Adrenal gland (tissue), 9 donors: ENCODE measurements at regions not wholly inside any gene's neighbourhood (a gene's known extent, or its start where the extent isn't known, plus 50 kb on each side); places are given as distances from the start of the nearest gene placed in this dataset.

Experiments
- DNase-seq, 7 donors: peaks; one replicate each; pipeline ENCODE4 v3.0.0-alpha.2; 2019 to 2020
- H3K27ac ChIP-seq, 5 donors: fragments of 200-600 bp; sonication (generic) in 4 of 5; 1 replicate in 3 of 5; 2 replicates in 2 of 5; pipeline versions ENCODE4 v1.5.1 to v1.8.0; 2016 to 2020; ENCODE audit warnings: mild to moderate bottlenecking in 1 of 5
- H3K27me3 ChIP-seq: fragments of 200-600 bp; 2 replicates; pipeline ENCODE4 v1.8.0; 2021
- H3K36me3 ChIP-seq, 2 donors: fragments of 200-600 bp; replicated peaks in 1 of 2; 1 replicate in 1 of 2; 2 replicates in 1 of 2; pipeline versions ENCODE4 v1.5.1 to v1.8.0; 2018 to 2022
- H3K4me1 ChIP-seq, 2 donors: fragments of 200-600 bp; replicated peaks in 1 of 2; 1 replicate in 1 of 2; 2 replicates in 1 of 2; pipeline versions ENCODE4 v1.5.1 to v1.8.0; 2018 to 2021
- H3K4me3 ChIP-seq, 4 donors: fragments of 200-600 bp; sonication (generic) in 3 of 4; one replicate each; pipeline ENCODE4 v1.5.1; 2016 to 2018
- H3K9me3 ChIP-seq, 3 donors: fragments of 200-600 bp; sonication (generic) in 1 of 3; replicated peaks in 1 of 3; 1 replicate in 2 of 3; 2 replicates in 1 of 3; pipeline versions ENCODE4 v1.5.1 to v1.8.0; 2016 to 2021
- POLR2A ChIP-seq, 2 donors: fragments of 450-650 bp; IDR thresholded peaks; one replicate each; pipeline ENCODE4 v1.6.1; 2017; ENCODE audit warnings: antibody characterized with exemption in 2 of 2, mild to moderate bottlenecking in 2 of 2, moderate library complexity in 1 of 2
- WGBS, 4 donors: extraction: QIAGEN DNeasy Blood & Tissue Kit in 2 of 4; methylation state at CpG; one replicate each; pipeline versions ENCODE4 v1.1.5 to v1.1.7; 2013 to 2017; 5-methylcytosine and 5-hydroxymethylcytosine counted together
- intact Hi-C, 2 donors: fragments of 100-400 bp; cut with DNase I; formaldehyde crosslinking; loops; one replicate each; pipeline versions ENCODE4 v1.14.1 to v1.15.0; 2022 to 2023
- TF ChIP-seq, protein P1 (sequence below), 6 experiments: fragments of 450-650 bp in 4 of 6; fragments of 200-600 bp in 2 of 6; sonication (generic) in 1 of 6; IDR thresholded peaks; 1 replicate in 5 of 6; 2 replicates in 1 of 6; pipeline versions ENCODE4 v1.5.1 to v1.8.0; 2016 to 2021; ENCODE audit warnings: antibody characterized with exemption in 6 of 6, mild to moderate bottlenecking in 2 of 6, moderate library complexity in 1 of 6
- donor health status: healthy with polysubstance abuse.
- donor health status: Bipolar disorder and iron deficiency.
- donor health status: DM: yes; HTN: yes; CAD: no.
- donor health status: DM: no; HTN: no; CAD: no.
- donor health status: DM: no; HTN: no; CAD: no.

DNA sequence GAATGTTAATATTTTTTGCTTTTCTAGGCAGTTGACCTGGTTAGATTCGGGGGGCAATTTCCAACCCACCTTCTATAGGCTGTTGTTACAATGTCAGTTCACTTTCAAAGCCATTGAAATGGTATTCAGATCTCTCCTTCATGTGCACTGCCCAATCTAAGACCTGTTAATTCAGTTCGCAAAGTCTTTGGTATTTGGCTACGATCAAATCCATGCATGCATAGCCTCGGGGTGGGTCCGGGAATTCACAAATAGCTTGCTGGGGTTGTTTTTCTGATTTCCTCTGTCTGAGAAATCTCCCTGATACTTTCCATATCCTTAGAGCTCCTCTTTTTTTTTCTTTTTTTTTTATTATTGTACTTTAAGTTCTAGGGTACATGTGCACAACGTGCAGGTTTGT, 252.6 kb upstream of the SPAG17 start:
- TF ChIP-seq POLR2A (IDR thresholded peaks at IDR 0.05): no peak
- TF ChIP-seq, protein P1, sequence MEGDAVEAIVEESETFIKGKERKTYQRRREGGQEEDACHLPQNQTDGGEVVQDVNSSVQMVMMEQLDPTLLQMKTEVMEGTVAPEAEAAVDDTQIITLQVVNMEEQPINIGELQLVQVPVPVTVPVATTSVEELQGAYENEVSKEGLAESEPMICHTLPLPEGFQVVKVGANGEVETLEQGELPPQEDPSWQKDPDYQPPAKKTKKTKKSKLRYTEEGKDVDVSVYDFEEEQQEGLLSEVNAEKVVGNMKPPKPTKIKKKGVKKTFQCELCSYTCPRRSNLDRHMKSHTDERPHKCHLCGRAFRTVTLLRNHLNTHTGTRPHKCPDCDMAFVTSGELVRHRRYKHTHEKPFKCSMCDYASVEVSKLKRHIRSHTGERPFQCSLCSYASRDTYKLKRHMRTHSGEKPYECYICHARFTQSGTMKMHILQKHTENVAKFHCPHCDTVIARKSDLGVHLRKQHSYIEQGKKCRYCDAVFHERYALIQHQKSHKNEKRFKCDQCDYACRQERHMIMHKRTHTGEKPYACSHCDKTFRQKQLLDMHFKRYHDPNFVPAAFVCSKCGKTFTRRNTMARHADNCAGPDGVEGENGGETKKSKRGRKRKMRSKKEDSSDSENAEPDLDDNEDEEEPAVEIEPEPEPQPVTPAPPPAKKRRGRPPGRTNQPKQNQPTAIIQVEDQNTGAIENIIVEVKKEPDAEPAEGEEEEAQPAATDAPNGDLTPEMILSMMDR (IDR thresholded peaks at IDR 0.05): no peak
- Histone ChIP-seq H3K27me3 (no peaks in the 10 kb centered on the region), H3K27ac (no peak overlapping the region), H3K4me1 (no peaks in the 10 kb centered on the region), H3K4me3 (no peak overlapping the region), H3K9me3 (no peaks in the 10 kb centered on the region), H3K36me3 (no peaks in the 10 kb centered on the region)
- no peak for DNase-seq
- intact Hi-C loops: no loop called here
- WGBS, 4 donors: 77 to 81% (median 79%) methylated on average over 6 of the region's 6 CpGs

DNA sequence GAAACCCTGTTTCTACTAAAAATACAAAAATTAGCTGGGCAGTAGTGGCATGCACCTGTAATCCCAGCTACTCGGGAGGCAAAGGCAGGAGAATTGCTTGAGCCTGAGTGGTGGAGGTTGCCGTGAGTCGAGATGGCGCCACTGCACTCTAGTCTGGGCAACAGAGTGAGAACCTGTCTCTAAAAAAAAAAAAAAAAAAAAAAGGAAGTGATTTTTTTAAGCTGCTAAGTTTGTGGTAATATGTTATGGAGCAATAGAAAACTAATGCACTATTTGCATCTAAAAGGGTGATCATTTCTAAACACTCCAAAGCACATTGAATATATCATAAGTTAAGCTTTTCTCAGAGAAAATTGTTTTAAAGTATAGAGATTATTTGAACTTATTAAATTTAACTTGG, 244.8 kb upstream of the SPAG17 start:
- H3K4me1 ChIP-seq: no peaks in the 10 kb centered on the region
- intact Hi-C loops: no loop called here
- no peaks in the 10 kb centered on the region for H3K27me3 ChIP-seq
- no peaks in the 10 kb centered on the region for H3K9me3 ChIP-seq
- H3K4me3 ChIP-seq: no peak overlapping the region
- WGBS, 4 donors: 70 to 85% (median 78%) methylated on average over 4 of the region's 4 CpGs
- DNase-seq: no peak
- no peak overlapping the region for H3K27ac ChIP-seq
- TF ChIP-seq, protein P1 (IDR thresholded peaks at IDR 0.05): no peak
- H3K36me3 ChIP-seq: no peaks in the 10 kb centered on the region

DNA sequence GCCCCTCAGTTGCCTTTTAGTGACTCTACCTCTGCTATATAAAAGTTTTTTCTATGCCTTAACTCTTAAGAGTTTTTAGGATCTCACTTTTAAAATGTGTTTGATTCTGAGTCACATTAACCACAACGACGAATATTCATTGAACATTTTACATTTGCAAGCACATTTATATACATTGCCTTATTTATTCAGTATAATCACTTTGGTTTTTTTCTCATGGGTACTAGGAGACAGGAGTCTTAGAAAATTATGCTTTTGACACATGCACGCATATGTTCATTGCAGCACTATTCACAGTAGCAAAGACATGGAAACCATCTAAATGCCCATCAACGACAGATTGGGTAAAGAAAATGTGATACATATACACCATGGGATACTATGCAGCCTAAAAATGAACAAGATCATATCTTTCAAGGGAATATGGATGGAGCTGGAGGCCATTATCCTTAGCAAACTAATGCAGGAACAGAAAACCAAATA, 236.9 kb upstream of the SPAG17 start:
- Histone ChIP-seq H3K9me3 (no peaks in the 10 kb centered on the region), H3K36me3 (no peaks in the 10 kb centered on the region), H3K27me3 (no peaks in the 10 kb centered on the region), H3K27ac (no peak overlapping the region), H3K4me1 (no peaks in the 10 kb centered on the region), H3K4me3 (no peak overlapping the region)
- WGBS, 4 donors: 86 to 90% (median 87%) methylated on average over 4 of the region's 4 CpGs
- TF ChIP-seq POLR2A (IDR thresholded peaks at IDR 0.05): no peak
- TF ChIP-seq, protein P1 (IDR thresholded peaks at IDR 0.05): no peak
- DNase-seq: no peak
- intact Hi-C loops: no loop called here

DNA sequence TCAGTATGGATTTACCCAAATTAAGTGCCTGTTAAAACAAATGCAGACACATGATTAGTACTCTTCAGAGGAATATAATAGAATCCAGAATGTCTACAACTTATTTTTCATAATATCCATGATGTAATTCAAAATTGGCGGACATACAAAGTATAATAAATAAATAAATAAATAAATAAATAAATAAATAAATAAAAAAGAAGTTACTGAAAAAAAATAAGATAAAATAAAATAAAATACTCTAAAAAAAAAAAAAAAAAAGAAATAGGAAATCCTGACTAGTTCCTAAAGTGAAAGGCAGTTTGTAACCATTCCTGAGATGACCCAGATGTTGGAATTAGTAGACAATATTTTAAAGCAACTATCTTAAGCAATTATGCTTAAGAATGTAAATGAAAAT, 219.0 kb upstream of the SPAG17 start:
- H3K4me3 ChIP-seq: no peak overlapping the region
- WGBS, 4 donors: 83 to 91% (median 87%) methylated on average over 1 of the region's 1 CpG

More for the DNA sequence above, 219.0 kb upstream of the SPAG17 start:
- no peaks in the 10 kb centered on the region for H3K4me1 ChIP-seq
- DNase-seq: no peak
- H3K27ac ChIP-seq: no peak overlapping the region
- peaks cover 0 to 3% (median 0%) of the 10 kb centered on the region in 3 donors for H3K9me3 ChIP-seq
- TF ChIP-seq, protein P1 (IDR thresholded peaks at IDR 0.05): no peak
- no peak for TF ChIP-seq POLR2A (IDR thresholded peaks at IDR 0.05)
- no peaks in the 10 kb centered on the region for H3K27me3 ChIP-seq
- intact Hi-C loops: no loop called here
- no peaks in the 10 kb centered on the region for H3K36me3 ChIP-seq
